ENCODE measurements at regions not wholly inside any gene's neighbourhood (a gene's known extent, or its start where the extent isn't known, plus 50 kb on each side); places are given as distances from the start of the nearest gene placed in this dataset.

- TF ChIP-seq CTCF (IDR thresholded peaks at IDR 0.05 in 4 of 5, conservative IDR thresholded peaks at IDR 0.05 in 1 of 5) (no peak), POLR2A (IDR thresholded peaks at IDR 0.05) (no peak)
Measured at GRCh38 chr5:135167634-135168033, 133.6 kb upstream of the PITX1 start.
